ENCODE measurements at regions not wholly inside any gene's neighbourhood (a gene's known extent, or its start where the extent isn't known, plus 50 kb on each side); places are given as distances from the start of the nearest gene placed in this dataset.

GRCh38 chr2:183455056-183455455 is 330.8 kb downstream of the NUP35 start:
- H3K79me2 ChIP-seq (replicated peaks; ENCODE audit: insufficient read depth), result no peaks in the 10 kb centered on the region
- no peak for DNase-seq (ENCODE audit: low spot score)
- Mint-ChIP-seq H3K36me3 (ENCODE audit: low read depth) (peaks cover 13% of the 10 kb centered on the region; the same call in 2 of the 3 replicates), H3K4me3 (no peak overlapping the region), H3K4me1 (peaks cover 3% of the 10 kb centered on the region; the same call in 2 of the 3 replicates), H3K27me3 (ENCODE audit: insufficient read depth, low read depth, poor library complexity) (no peaks in the 10 kb centered on the region), H3K27ac (no peak overlapping the region), H3K9me3 (peaks cover 17% of the 10 kb centered on the region)
- no peak overlapping the region for H3K27ac ChIP-seq (ENCODE audit: low read depth)
- no peaks in the 10 kb centered on the region; the same call in 1 of the 2 replicates for H3K36me3 ChIP-seq (ENCODE audit: insufficient read depth)
- no peak for ATAC-seq
- H3K27me3 ChIP-seq (ENCODE audit: insufficient read depth), result no peaks in the 10 kb centered on the region
- no peaks in the 10 kb centered on the region for H4K20me1 ChIP-seq (replicated peaks; ENCODE audit: insufficient read depth)
- no peak for TF ChIP-seq CREB1 (CRISPR knock-in tag; IDR thresholded peaks at IDR 0.05; ENCODE audit: low read depth)
- H3K4me1 ChIP-seq (ENCODE audit: insufficient read depth), result no peaks in the 10 kb centered on the region
- no peak overlapping the region for H3K4me3 ChIP-seq
- H2AFZ ChIP-seq, result no peak overlapping the region
- peaks cover 3% of the 10 kb centered on the region; the same call in 1 of the 2 replicates for H3K9me2 ChIP-seq (ENCODE audit: insufficient read depth)
- no peak overlapping the region for H3K4me2 ChIP-seq
- H3F3A ChIP-seq (replicated peaks; ENCODE audit: low read depth), result no peaks in the 10 kb centered on the region

- Mint-ChIP-seq H3K27ac (no peak overlapping the region), H3K4me1 (peaks cover 3% of the 10 kb centered on the region; the same call in 2 of the 3 replicates)
Measured at GRCh38 chr2:183456177-183456576, 331.9 kb downstream of the NUP35 start.

More at GRCh38 chr2:183456177-183456576, 331.9 kb downstream of the NUP35 start:
- H3K4me3 ChIP-seq, result no peak overlapping the region
- DNase-seq (ENCODE audit: low spot score) (no peak), ATAC-seq (no peak)
- Mint-ChIP-seq H3K27me3 (ENCODE audit: insufficient read depth, low read depth, poor library complexity) (no peaks in the 10 kb centered on the region), H3K36me3 (ENCODE audit: low read depth) (peaks cover 13% of the 10 kb centered on the region; the same call in 2 of the 3 replicates), H3K9me3 (peaks cover 17% of the 10 kb centered on the region), H3K4me3 (no peak overlapping the region)
- no peaks in the 10 kb centered on the region for H3F3A ChIP-seq (replicated peaks; ENCODE audit: low read depth)
- H3K4me2 ChIP-seq, result no peak overlapping the region
- H3K79me2 ChIP-seq (replicated peaks; ENCODE audit: insufficient read depth), result no peaks in the 10 kb centered on the region
- H3K36me3 ChIP-seq (ENCODE audit: insufficient read depth), result no peaks in the 10 kb centered on the region; the same call in 1 of the 2 replicates
- H4K20me1 ChIP-seq (replicated peaks; ENCODE audit: insufficient read depth), result no peaks in the 10 kb centered on the region
- no peaks in the 10 kb centered on the region for H3K27me3 ChIP-seq (ENCODE audit: insufficient read depth)
- no peak for TF ChIP-seq ZNF331 (CRISPR knock-in tag; IDR thresholded peaks at IDR 0.05; ENCODE audit: low read depth)
- no peak for TF ChIP-seq REST (IDR thresholded peaks at IDR 0.05; ENCODE audit: unreplicated experiment)
- TF ChIP-seq POLR2AphosphoS5 (IDR thresholded peaks at IDR 0.05; ENCODE audit: low read depth), result no peak
- TF ChIP-seq STAT1 (IDR thresholded peaks at IDR 0.05; ENCODE audit: unreplicated experiment), result no peak
- no peak for TF ChIP-seq ZNF462 (CRISPR knock-in tag; IDR thresholded peaks at IDR 0.05)
- no peak for TF ChIP-seq CREB1 (CRISPR knock-in tag; IDR thresholded peaks at IDR 0.05; ENCODE audit: low read depth)
- TF ChIP-seq NANOG (IDR thresholded peaks at IDR 0.05; ENCODE audit: borderline replicate concordance), result no peak
- no peak for TF ChIP-seq EZH2phosphoT487 (IDR thresholded peaks at IDR 0.05; ENCODE audit: unreplicated experiment)
- TF ChIP-seq CTCF (conservative IDR thresholded peaks at IDR 0.05; ENCODE audit: low read depth in 2 of 2), result no peak
- no peak for TF ChIP-seq ZNF114 (CRISPR knock-in tag; IDR thresholded peaks at IDR 0.05)
- peaks cover 3% of the 10 kb centered on the region; the same call in 1 of the 2 replicates for H3K9me2 ChIP-seq (ENCODE audit: insufficient read depth)
- H2AFZ ChIP-seq, result no peak overlapping the region
- no peak overlapping the region for H3K27ac ChIP-seq (ENCODE audit: low read depth)
- no peaks in the 10 kb centered on the region for H3K4me1 ChIP-seq (ENCODE audit: insufficient read depth)

Measured in GM23338 (cell line).